HTR-8/SVneo (cell line): ENCODE measurements at regions not wholly inside any gene's neighbourhood (a gene's known extent, or its start where the extent isn't known, plus 50 kb on each side); places are given as distances from the start of the nearest gene placed in this dataset.

ENCODE experiments used
- DNase-seq: peaks from one replicate; pipeline ENCODE4 v3.0.0; 2011; ENCODE audit warnings: low spot score, mixed read lengths; ENCODE audit not compliant: insufficient read length
- FAIRE-seq: peaks from 2 replicates; lab custom pipeline; 2011; peaks lifted over from hg19 to GRCh38; lab: Jason Lieb, UNC

DNA sequence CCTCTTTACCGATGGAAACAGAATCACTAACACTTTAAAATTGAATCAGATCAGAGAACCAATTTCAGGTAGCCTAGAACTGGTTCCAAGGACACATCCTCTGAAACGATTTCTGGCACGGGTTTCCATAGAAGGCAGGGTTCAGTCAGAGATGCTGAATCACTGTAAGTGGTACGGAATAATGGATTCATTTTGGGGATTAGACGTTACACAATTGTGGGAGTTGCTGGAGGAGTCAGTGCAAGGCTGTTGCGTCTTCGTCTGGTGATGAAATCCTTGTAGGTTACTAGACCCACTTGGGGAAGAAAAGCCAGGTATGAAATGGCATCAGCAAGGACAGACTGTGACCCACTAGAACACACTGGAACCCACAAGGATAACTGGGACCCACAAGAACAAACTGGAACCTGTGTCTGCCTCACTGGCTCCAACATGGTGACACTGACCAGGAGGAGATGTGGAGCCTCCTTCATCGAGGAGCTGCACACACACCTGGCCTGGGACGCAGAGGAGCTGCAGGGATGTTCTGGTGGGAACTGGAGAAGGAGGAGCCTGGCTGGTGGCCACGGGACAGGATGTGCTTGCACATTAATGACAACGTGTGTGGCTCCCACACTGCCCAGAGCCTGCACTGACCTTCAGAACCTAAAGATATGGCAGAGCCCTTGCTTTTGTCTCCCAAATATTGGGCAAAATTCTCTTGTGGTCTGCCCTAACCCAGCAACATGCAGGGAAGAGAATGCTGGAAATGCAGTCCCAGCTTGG lies 105.1 kb downstream of the TRAPPC11 start:
- FAIRE-seq (peak; percentile 20), DNase-seq (no peak)

- no peak for FAIRE-seq
- no peak for DNase-seq
Measured at GRCh38 chr4:183765251-183765911, 106.3 kb downstream of the TRAPPC11 start.

DNA sequence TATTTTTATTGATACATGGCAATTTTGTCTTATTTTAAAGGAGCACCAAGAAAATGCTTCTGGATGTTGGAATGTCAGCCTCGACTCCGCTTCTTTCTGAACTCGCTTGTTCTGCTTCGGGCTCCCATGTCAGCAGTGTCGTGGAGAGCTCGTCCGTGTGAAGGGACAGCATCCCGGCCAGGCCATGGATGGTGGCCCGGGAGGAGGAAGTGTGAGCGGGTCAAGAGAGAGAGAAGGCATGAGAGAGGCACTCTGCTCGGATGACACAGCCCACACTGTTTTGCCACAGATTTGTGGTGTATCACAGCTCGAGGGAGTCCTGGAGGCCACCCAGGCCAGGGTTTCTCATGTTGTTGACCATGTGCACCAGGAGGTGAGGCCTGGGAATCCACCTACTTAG lies 107.0 kb downstream of the TRAPPC11 start:
- no peak for FAIRE-seq

GRCh38 chr4:183770906-183771305 lies 111.8 kb downstream of the TRAPPC11 start:
- FAIRE-seq (no peak), DNase-seq (no peak)

More for the DNA sequence above, 107.0 kb downstream of the TRAPPC11 start:
- DNase-seq, result no peak

DNA sequence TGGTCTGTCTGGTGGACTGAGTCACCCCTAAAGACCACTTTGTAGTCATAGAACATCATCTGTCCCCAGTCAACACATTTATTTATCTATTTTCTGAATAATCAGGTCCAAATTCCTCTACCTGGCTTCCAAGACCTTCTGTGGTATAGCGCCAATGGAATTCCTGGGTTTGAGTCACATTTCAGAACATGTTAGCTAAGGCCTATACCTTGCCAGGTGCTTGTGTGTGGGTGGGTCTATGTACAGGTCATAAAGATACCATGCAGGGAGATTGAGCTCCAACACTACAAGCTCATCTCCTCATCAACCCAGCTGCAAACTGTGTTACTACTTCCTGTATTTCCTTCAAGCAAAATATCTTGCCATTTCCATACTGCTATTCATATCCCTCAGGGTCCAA lies 113.3 kb downstream of the TRAPPC11 start:
- DNase-seq, result no peak
- FAIRE-seq, result peak; percentile 36

- FAIRE-seq (no peak), DNase-seq (no peak)
Measured at GRCh38 chr4:183773790-183774189, 114.7 kb downstream of the TRAPPC11 start.

DNA sequence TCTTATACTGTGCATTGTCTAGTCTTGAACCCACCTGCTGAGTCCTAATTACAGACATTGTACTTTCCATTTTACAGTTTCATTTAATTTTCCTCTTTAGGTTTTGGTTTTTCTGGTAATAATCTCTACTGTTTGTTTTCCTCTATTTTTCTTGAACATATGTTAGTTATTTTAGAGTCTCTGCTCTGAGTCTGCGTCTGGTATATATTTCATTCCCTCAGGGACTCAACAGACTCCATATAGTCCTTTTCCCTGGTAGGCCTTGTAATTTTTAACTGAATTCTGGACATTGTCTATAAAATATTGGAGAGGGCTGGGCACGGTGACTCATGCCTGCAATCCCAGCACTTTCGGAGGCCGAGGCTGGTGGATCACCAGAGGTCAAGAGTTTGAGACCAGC lies 121.8 kb upstream of the STOX2 start:
- FAIRE-seq, result no peak

GRCh38 chr4:183783991-183784553 lies 121.0 kb upstream of the STOX2 start:
- DNase-seq, result no peak
- no peak for FAIRE-seq

More for the DNA sequence above, 121.8 kb upstream of the STOX2 start:
- no peak for DNase-seq

DNA sequence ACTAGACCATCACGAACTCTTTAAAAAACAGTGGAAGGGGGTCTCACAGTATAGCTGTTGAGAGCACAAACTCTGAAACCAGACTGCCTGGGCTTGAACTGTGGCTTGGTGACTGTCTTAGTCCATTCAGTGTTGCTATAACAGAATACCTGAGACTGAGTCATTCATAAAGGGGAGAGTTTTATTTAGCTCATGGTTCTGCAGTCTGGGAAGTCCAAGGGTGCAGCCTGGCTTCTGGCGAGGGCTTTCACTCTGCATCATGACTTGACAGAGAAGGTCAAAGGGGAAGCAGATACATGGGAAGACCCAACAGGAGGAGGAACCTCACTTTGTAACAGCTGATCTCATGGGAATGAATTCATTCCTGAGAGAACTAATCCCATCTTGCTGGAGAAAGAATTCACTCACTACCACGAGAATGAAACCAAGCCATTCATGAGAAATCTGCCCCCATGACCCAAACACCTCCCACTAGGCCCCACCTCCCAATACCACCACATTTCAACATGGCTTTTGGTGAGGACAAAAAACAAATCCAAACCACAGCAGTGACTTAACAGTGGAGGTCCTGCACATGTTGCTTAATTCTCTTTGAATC lies 116.7 kb upstream of the STOX2 start:
- peak; percentile 16 for FAIRE-seq

GRCh38 chr4:183789657-183790056 lies 115.5 kb upstream of the STOX2 start:
- no peak for FAIRE-seq
- no peak for DNase-seq

More for the DNA sequence above, 116.7 kb upstream of the STOX2 start:
- no peak for DNase-seq

GRCh38 chr4:183790661-183791060 lies 114.4 kb upstream of the STOX2 start:
- FAIRE-seq (no peak), DNase-seq (no peak)

GRCh38 chr4:183797011-183797444 lies 108.1 kb upstream of the STOX2 start:
- peak; percentile 20 for FAIRE-seq
- peak; percentile 49 for DNase-seq

GRCh38 chr4:183797445-183798300 lies 107.4 kb upstream of the STOX2 start:
- DNase-seq (peak; percentile 53), FAIRE-seq (peak; percentile 74)

DNA sequence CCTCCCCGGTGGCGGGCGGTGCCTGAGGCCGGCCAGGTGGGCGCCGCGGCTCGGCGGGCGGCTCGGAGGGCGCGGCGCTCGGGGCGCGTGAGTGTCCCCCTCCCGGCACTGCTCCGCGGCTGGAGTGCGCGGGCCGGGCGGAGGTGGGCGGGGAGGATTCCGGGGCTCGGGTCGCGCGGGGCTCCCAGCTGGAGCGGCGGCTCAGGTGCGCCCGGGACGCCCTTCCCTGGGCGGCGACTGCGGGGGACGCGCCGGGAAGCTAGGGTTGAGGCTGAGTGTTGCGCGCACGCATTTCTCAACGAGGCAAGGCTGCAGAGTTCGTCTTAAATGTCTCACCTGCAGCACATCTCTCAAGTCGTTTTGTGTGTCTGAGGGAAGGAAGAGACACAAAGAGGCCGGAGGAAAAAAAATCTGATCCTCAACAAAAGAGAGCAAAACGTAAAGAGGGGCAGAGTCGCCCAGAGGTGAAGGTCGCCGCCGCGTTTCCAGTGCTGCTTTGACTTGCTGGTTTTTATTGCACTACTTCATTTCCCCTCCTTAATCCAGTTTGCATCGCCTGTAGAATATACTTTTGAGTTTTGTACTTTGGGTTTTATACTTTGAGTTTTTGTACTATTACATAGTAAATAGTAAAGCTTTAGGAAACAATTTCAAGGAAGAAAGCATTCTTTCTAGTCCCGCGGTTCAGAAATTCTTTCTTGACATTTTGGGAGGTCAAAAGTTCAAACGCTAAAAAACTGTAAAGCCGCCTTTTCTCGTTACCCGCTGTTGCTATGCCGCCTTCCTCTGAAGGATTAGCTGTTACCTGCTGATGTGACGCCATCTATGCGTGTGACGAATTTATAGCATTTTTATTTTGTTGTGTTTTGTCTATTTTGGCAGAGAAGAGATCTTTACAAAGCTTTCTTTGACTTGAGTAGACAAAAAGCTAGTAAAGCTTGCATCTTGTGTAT lies 106.5 kb upstream of the STOX2 start:
- no peak for FAIRE-seq
- DNase-seq, result no peak

DNA sequence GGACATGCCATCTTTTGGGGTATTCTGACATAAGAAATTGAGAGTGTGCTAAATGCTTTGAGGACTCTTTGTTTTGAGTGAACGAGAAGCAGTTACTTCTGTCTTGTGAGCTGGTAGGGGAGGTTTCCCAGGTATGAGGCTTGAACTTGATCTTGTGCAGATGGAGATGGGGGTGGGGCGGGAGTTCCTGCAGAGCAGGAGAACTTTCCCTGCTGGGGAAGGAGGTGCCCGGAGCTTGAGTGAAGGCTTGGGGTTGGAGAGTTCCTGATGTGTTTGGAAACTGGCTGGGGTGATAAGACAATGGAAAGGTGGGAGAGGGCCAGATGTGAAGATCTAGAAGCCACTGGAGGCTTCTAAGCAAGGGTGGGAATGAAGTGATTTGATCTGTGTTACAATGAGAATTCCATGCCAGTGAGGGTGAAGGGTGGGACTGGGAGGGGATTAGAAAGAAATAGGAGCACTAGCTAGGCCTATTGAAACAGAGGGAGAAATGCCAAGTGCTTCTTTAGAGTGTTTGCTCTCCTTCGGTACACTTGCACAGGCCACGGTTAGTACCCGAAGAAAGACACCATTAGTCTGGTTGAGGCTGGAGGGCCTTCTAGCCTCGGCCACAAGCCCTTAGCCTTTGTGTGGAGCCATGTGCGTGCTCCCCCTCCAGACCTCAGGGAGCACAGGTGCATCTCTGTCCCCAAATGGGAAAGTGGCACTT lies 103.5 kb upstream of the STOX2 start:
- no peak for FAIRE-seq
- no peak for DNase-seq

GRCh38 chr4:183806341-183806740 lies 98.8 kb upstream of the STOX2 start:
- DNase-seq (no peak), FAIRE-seq (no peak)

DNA sequence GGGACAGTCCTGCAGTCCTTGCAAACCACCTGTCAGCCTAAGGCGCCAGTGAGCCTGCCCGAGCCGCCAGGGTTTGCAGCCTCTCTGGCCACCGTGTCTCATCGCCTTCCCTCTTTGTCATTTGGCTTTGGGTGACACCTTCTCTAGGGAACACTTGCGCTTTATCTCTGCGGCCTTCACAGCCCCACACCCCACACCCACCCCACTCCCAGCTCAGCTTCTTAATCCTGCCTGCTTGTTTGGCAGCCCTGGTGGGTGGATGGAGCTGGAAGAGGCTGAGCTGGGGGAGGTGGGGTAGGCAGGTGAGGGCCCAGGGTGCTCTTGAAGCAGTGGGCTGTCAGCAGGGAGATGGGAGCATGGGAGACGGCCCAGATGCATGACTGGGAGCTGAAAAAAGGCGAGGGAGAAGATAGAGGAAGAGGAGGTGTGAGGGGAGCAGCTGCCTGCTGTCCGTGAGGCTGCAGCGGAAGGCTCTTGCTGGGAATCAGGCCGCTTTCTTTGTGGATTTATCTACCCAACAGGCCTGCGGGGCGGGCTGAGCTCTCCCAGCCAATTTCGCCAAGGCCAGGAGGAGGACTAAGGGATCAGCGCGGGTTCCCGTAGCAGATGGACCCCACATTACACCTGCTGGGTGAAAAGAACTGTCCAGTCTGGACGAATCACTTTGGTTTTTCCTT lies 97.5 kb upstream of the STOX2 start:
- DNase-seq (no peak), FAIRE-seq (no peak)

- FAIRE-seq, result no peak
- DNase-seq, result no peak
Measured at GRCh38 chr4:183808097-183808456, 97.0 kb upstream of the STOX2 start.
